GM12873 (cell line): ENCODE measurements at regions not wholly inside any gene's neighbourhood (a gene's known extent, or its start where the extent isn't known, plus 50 kb on each side); places are given as distances from the start of the nearest gene placed in this dataset.

ENCODE experiments used
- CTCF ChIP-seq: IDR thresholded peaks from 2 replicates; pipeline ENCODE4 v1.5.1; 2012; ENCODE audit warnings: low read depth, mild to moderate bottlenecking, moderate library complexity, low read length, control low read depth; ENCODE audit not compliant: insufficient read depth; ENCODE audit errors: missing control alignments

- TF ChIP-seq CTCF: no peak
Observed at GRCh38 chr12:30146561-30146960, 362.8 kb upstream of the TMTC1 start.

- TF ChIP-seq CTCF: no peak
Observed at GRCh38 chr12:30145684-30146032, 361.9 kb upstream of the TMTC1 start.

- TF ChIP-seq CTCF: no peak
Observed at GRCh38 chr12:30144777-30145683, 361.3 kb upstream of the TMTC1 start.

DNA sequence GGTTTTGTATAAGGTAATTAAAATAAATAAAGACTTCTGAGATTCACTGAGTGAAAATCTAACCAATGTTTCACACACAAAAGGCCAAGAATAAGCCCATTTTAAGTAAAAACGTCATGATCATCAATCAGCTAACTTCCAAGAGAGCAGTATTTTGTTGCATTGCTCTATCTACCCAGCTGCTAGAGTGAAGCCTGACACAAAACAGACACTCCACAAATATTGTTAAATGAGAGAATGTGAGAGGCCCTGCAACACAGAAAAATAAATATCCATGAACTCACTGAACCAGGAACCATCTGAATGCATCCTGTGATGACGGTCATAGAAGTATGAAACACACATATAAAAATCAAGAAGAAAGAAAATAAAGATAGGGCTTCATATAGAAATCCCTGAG lies 358.6 kb upstream of the TMTC1 start:
- no peak for TF ChIP-seq CTCF

GRCh38 chr12:30138483-30138882 lies 354.7 kb upstream of the TMTC1 start:
- TF ChIP-seq CTCF: no peak

GRCh38 chr12:30136696-30137095 lies 353.0 kb upstream of the TMTC1 start:
- no peak for TF ChIP-seq CTCF

- no peak for TF ChIP-seq CTCF
Observed at GRCh38 chr12:30135776-30136175, 352.0 kb upstream of the TMTC1 start.
